NCI-H526 treated with DMSO at 0.1 percent for 48 hours (cell line): ENCODE measurements at regions not wholly inside any gene's neighbourhood (a gene's known extent, or its start where the extent isn't known, plus 50 kb on each side); places are given as distances from the start of the nearest gene placed in this dataset.
A peak's percentile ranks its signal among the peaks of the same experiment; 100 is the strongest.

ENCODE experiments used
- DNase-seq: peaks from one replicate; lab custom pipeline; 2025; lab: John Stamatoyannopoulos, UW

GRCh38 chr13:26989261-26989956 is 182.2 kb downstream of the USP12 start:
- DNase-seq, result no peak

GRCh38 chr13:26988059-26988769 is 183.4 kb downstream of the USP12 start:
- DNase-seq, result no peak

- DNase-seq, result no peak
These were observed 184.1 kb downstream of the USP12 start for GRCh38 chr13:26987486-26988013.

DNA sequence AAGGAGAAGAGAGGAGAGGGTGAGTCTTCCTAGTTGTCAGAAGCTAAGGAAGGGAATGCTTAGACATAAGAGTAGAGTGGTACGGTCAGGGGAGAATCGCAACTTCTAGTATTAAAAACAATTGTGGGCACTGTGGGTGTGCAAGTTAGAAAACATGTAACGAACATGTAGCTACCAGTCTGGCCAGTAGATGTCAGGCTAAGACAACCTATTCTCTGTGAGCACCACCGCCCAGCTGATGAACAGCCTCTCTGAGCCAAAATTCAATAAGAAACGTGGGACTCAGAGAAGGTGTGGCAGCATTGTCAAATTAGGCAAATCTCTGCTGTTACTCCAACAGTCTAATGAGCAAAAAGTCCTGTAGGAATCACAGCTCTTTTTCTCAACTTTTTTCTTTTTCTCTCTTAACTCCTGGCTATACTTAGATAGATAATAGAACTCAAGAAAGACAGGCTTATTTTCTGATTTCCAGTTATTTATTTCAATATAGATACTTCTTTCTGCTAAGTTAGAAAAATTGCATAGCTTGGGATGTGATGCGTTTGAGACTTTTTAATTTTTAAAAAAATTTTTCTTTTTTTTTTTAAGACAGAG is 186.2 kb downstream of the USP12 start:
- peak; percentile 79 for DNase-seq

DNA sequence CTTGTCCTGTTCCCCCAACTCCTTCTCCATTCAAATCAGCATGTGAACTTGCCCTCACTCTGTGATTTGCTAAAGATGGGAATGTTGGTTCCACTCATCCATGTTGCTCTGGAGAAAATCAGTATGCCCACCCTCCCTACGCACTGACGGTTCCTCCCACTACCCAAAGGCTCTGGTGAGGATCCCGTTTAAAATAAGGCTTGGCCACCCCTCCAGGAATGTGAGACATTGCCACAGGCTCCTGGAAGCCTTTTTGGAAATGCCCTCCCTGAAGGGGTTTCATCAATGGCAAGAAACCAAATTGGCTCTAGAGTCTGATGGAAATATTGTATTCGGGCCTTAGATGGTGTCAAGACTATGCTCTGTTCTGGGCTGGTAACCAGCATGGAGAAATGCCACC is 187.3 kb downstream of the USP12 start:
- no peak for DNase-seq

DNA sequence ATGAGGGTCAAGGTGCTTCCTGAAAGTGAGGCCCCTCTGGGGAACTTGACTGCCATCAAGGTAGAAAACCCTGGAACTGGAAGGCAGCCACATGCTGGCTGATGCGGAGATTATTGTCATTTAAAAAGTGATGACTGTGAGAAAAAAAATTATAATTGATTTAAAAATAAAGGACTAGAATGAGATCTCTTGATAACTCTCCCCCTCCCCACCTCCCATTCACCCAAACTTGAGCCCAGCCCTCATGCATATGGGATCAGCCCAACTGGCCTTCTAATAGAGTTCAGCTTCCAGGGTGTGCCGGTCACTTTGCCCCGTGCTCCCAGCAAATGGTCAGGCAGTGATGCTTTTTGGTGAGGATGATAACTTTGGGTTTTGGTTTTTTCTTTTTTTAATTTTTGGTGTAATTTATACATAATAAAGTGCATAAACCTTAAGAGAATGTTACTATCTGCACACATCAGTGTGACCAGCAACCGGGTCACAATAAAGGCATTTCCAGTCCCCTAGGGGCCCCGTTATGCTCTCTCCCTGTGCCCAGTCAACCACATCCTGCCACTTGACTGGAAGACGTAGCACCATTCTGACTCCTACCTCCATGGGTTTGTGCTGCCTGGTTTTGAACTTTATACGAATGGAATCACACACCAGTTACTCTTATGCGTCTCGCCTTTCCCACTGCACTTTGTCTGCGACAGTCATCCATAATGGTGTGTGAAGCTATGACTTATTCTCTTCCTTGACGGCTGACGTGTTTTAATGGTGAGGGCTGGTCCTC is 187.9 kb downstream of the USP12 start:
- no peak for DNase-seq

GRCh38 chr13:26980099-26981031 is 191.2 kb downstream of the USP12 start:
- no peak for DNase-seq

- DNase-seq, result no peak
These were observed 192.3 kb downstream of the USP12 start for GRCh38 chr13:26979334-26979733.

- no peak for DNase-seq
These were observed 193.3 kb downstream of the USP12 start for GRCh38 chr13:26978081-26978860.

DNA sequence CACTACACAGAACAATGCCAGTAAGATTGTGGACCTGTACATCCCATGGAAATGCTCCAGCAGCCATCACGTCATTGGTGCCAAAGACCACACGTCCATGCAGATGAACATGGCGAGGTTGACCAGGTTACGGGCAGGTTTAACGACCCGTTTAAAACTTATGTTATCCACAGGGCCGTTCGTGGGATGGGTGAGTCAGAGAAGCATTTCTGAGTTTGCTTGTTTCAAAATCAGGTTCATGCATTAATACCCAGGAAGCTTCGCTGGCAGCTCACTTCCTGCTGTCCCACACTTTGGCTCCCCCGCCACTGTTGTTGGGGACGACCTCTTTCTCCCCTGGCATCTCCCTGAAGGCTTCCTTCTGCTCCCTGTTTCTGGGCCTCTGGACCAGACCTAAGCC is 194.1 kb downstream of the USP12 start:
- no peak for DNase-seq

- DNase-seq, result no peak
These were observed 195.3 kb downstream of the USP12 start for GRCh38 chr13:26976313-26976712.

- DNase-seq, result no peak
These were observed 197.7 kb downstream of the USP12 start for GRCh38 chr13:26973946-26974345.

DNA sequence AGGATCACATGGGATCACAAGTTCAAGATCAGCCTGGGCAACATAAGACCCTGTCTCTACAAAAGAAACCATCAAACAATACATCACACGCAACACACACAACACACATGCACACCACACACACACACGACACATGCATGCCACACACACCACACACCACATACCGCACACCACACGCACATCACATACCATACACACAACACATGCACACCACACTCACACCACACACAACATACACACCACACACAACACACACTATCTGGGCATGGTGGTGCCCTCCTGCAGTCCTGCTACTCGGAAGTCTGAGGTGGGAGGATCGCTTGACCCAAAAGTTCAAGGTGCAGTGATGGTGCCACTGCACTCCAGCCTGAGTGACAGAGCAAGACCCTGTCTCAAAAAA is 198.3 kb downstream of the USP12 start:
- DNase-seq, result no peak

DNA sequence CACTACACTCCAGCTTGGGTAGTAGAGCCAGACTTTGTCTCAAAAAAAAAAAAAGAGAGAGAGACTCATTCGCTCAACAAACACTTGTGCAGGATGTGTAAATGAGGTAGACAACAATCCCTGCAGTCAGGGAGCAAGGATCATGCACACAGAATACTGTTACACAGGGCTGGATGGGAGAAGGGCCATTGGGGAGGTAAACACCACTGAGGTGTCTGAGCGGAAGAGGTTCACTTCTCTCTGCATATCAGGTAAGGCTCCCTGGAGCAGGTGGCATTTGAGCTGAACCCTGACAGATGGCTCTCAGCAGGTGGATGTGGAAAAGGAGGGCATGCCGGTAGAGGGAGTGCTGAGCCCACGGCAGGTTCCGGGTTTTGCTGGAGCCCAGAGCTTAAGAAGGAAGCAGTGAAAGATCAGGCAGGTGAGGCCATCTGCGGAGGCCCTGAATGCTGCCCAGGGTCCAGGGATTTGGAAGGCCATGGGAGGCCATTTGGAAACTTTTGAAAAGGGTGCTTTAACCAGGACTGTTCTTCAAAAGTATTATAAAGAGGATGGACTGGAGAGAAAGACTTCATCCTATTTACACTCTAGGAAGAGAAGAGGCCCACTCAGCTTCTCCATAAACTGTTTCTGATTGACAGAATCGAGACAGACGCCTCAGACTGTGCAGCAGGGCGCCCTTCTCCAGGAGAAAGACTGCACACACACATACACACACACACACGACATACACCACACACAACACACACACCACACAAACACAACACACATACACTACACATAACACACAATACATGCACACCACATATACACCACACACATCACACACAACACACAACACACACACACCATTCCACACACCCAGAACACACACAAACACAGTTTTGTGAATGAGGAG is 199.4 kb downstream of the USP12 start:
- peak; percentile 92 for DNase-seq

DNA sequence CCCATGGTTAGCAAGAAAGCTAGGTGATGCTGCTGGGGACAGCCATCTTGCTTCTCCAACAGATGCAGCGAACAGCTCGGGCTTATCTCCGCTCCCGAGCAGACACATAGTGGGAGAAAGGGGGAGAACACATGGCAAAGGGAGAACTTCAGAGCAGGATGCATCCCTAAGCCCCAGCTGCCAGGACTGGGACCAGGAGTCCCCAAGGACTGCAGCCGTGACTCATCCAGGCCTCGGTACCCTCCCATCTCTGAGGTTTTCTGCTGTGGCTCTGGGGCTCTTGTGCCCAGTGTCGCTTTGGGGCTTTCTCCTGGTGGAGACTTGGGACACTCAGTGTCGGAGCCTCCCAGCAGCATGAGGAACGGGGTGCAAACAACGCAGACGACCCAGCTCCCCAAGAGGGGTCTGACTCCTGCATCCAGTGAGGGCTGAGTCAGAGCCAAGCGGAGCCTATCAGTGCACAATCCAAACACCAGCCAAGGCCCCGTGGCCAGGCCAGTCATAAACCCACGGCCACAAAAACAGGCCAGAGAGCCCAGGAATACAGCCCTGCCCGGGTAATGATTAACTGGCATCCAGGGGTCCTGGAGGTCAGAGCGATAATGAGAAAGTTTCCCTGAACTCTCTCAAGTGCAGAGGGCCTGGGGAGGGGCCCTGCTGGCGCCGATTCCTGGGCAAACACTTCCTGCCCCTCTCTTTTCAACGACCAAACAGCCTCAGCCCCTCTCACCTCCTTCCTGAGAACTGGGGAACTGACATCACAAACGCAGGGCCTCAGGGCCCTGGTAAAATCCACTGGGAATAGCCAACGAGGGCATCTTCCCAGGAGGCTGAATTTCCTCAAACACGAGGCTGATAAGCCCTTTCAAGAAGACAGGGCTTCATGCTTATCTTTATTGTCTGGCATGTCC is 202.9 kb downstream of the USP12 start:
- no peak for DNase-seq

GRCh38 chr13:26967119-26968038 is 204.2 kb downstream of the USP12 start:
- DNase-seq, result no peak

GRCh38 chr13:26966701-26967080 is 204.9 kb downstream of the USP12 start:
- no peak for DNase-seq
